ENCODE measurements at regions not wholly inside any gene's neighbourhood (a gene's known extent, or its start where the extent isn't known, plus 50 kb on each side); places are given as distances from the start of the nearest gene placed in this dataset.
"Not testable (repeated sequence)": the region's sequence is repeated elsewhere in the genome, so short reads cannot be mapped to it uniquely, and the experiment has no call there.

GRCh38 chr1:221522529-221522940 is 219.4 kb downstream of the DUSP10 start:
- no peak for DNase-seq (ENCODE audit: low read depth in 2 of 2)

- DNase-seq (ENCODE audit: low read depth in 2 of 2): no peak
Observed at GRCh38 chr1:221525749-221526148, 216.1 kb downstream of the DUSP10 start.

GRCh38 chr1:221527302-221527701 is 214.6 kb downstream of the DUSP10 start:
- DNase-seq (ENCODE audit: low read depth in 2 of 2): no peak

- no peak for DNase-seq (ENCODE audit: low read depth in 2 of 2)
Observed at GRCh38 chr1:221527886-221528624, 213.8 kb downstream of the DUSP10 start.

- DNase-seq (ENCODE audit: low read depth in 2 of 2): not testable (repeated sequence)
Observed at GRCh38 chr1:221530159-221530558, 211.7 kb downstream of the DUSP10 start.

- DNase-seq (ENCODE audit: low read depth in 2 of 2): no peak
Observed at GRCh38 chr1:221530791-221531190, 211.1 kb downstream of the DUSP10 start.

- no peak for DNase-seq (ENCODE audit: low read depth in 2 of 2)
Observed at GRCh38 chr1:221532071-221532773, 209.7 kb downstream of the DUSP10 start.

GRCh38 chr1:221541296-221541695 is 200.6 kb downstream of the DUSP10 start:
- DNase-seq (ENCODE audit: low read depth in 2 of 2): no peak

GRCh38 chr1:221543529-221544120 is 198.3 kb downstream of the DUSP10 start:
- DNase-seq (ENCODE audit: low read depth in 2 of 2): no peak

- DNase-seq (ENCODE audit: low read depth in 2 of 2): no peak
Observed at GRCh38 chr1:221548942-221549341, 192.9 kb downstream of the DUSP10 start.

- DNase-seq (ENCODE audit: low read depth in 2 of 2): no peak
Observed at GRCh38 chr1:221549815-221550214, 192.1 kb downstream of the DUSP10 start.

GRCh38 chr1:221552792-221553191 is 189.1 kb downstream of the DUSP10 start:
- not testable (repeated sequence) for DNase-seq (ENCODE audit: low read depth in 2 of 2)

- DNase-seq (ENCODE audit: low read depth in 2 of 2): no peak
Observed at GRCh38 chr1:221555689-221556433, 186.0 kb downstream of the DUSP10 start.

- no peak for DNase-seq (ENCODE audit: low read depth in 2 of 2)
Observed at GRCh38 chr1:221556435-221556834, 185.5 kb downstream of the DUSP10 start.

- no peak for DNase-seq (ENCODE audit: low read depth in 2 of 2)
Observed at GRCh38 chr1:221557013-221557412, 184.9 kb downstream of the DUSP10 start.

GRCh38 chr1:221558396-221558795 is 183.5 kb downstream of the DUSP10 start:
- no peak for DNase-seq (ENCODE audit: low read depth in 2 of 2)

- no peak for DNase-seq (ENCODE audit: low read depth in 2 of 2)
Observed at GRCh38 chr1:221559911-221560310, 182.0 kb downstream of the DUSP10 start.

- no peak for DNase-seq (ENCODE audit: low read depth in 2 of 2)
Observed at GRCh38 chr1:221562542-221563475, 179.1 kb downstream of the DUSP10 start.

- no peak for DNase-seq (ENCODE audit: low read depth in 2 of 2)
Observed at GRCh38 chr1:221563476-221563921, 178.4 kb downstream of the DUSP10 start.

GRCh38 chr1:221564891-221565290 is 177.0 kb downstream of the DUSP10 start:
- DNase-seq (ENCODE audit: low read depth in 2 of 2): no peak

GRCh38 chr1:221565711-221566110 is 176.2 kb downstream of the DUSP10 start:
- DNase-seq (ENCODE audit: low read depth in 2 of 2): no peak

All from stimulated activated CD4-positive, alpha-beta T cell treated with anti-CD3 and anti-CD28 coated beads, Interleukin-12 subunit alpha, Interleukin-12 subunit beta, amount 100 ng/mL, for 24 hours (primary cell).